ENCODE measurements at regions not wholly inside any gene's neighbourhood (a gene's known extent, or its start where the extent isn't known, plus 50 kb on each side); places are given as distances from the start of the nearest gene placed in this dataset.

GRCh38 chr5:167965710-167966109, 325.7 kb upstream of the WWC1 start:
- Histone ChIP-seq H3K27me3 (no peaks in the 10 kb centered on the region), H3K9me3 (no peaks in the 10 kb centered on the region), H3K4me1 (no peaks in the 10 kb centered on the region), H3K4me3 (ENCODE audit: low read depth, low read length) (no peak overlapping the region), H3K36me3 (no peaks in the 10 kb centered on the region)
- no peak for DNase-seq
- TF ChIP-seq CTCF (IDR thresholded peaks at IDR 0.05; ENCODE audit: low read depth, low read length), result no peak

- no peak for TF ChIP-seq CTCF (IDR thresholded peaks at IDR 0.05; ENCODE audit: low read depth, low read length)
- DNase-seq, result no peak
- no peaks in the 10 kb centered on the region for H3K4me1 ChIP-seq
- H3K9me3 ChIP-seq, result no peaks in the 10 kb centered on the region
- no peaks in the 10 kb centered on the region for H3K27me3 ChIP-seq
- H3K36me3 ChIP-seq, result no peaks in the 10 kb centered on the region
- H3K4me3 ChIP-seq (ENCODE audit: low read depth, low read length), result no peak overlapping the region
These were observed 324.5 kb upstream of the WWC1 start for GRCh38 chr5:167966979-167967378.

GRCh38 chr5:167967494-167968177, 323.8 kb upstream of the WWC1 start:
- Histone ChIP-seq H3K9me3 (no peaks in the 10 kb centered on the region), H3K4me1 (no peaks in the 10 kb centered on the region), H3K27me3 (no peaks in the 10 kb centered on the region), H3K36me3 (no peaks in the 10 kb centered on the region), H3K4me3 (ENCODE audit: low read depth, low read length) (no peak overlapping the region)
- TF ChIP-seq CTCF (IDR thresholded peaks at IDR 0.05; ENCODE audit: low read depth, low read length), result no peak
- no peak for DNase-seq

GRCh38 chr5:167968837-167969236, 322.6 kb upstream of the WWC1 start:
- H3K36me3 ChIP-seq, result no peaks in the 10 kb centered on the region
- DNase-seq, result no peak
- no peak overlapping the region for H3K4me3 ChIP-seq (ENCODE audit: low read depth, low read length)
- no peak for TF ChIP-seq CTCF (IDR thresholded peaks at IDR 0.05; ENCODE audit: low read depth, low read length)
- H3K27me3 ChIP-seq, result no peaks in the 10 kb centered on the region
- H3K4me1 ChIP-seq, result no peaks in the 10 kb centered on the region
- H3K9me3 ChIP-seq, result no peaks in the 10 kb centered on the region

GRCh38 chr5:167969998-167970397, 321.4 kb upstream of the WWC1 start:
- no peak for TF ChIP-seq CTCF (IDR thresholded peaks at IDR 0.05; ENCODE audit: low read depth, low read length)
- Histone ChIP-seq H3K27me3 (no peaks in the 10 kb centered on the region), H3K4me3 (ENCODE audit: low read depth, low read length) (no peak overlapping the region), H3K9me3 (no peaks in the 10 kb centered on the region), H3K4me1 (no peaks in the 10 kb centered on the region), H3K36me3 (no peaks in the 10 kb centered on the region)
- DNase-seq, result no peak

- Histone ChIP-seq H3K4me3 (ENCODE audit: low read depth, low read length) (no peak overlapping the region), H3K4me1 (no peaks in the 10 kb centered on the region), H3K27me3 (no peaks in the 10 kb centered on the region), H3K36me3 (no peaks in the 10 kb centered on the region), H3K9me3 (no peaks in the 10 kb centered on the region)
- DNase-seq, result no peak
- no peak for TF ChIP-seq CTCF (IDR thresholded peaks at IDR 0.05; ENCODE audit: low read depth, low read length)
These were observed 319.7 kb upstream of the WWC1 start for GRCh38 chr5:167971706-167972105.

Data from BE2C (cell line).